Panc1 (cell line): ENCODE measurements at regions not wholly inside any gene's neighbourhood (a gene's known extent, or its start where the extent isn't known, plus 50 kb on each side); places are given as distances from the start of the nearest gene placed in this dataset.

Experiments used
- ATAC-seq: fragments of 200-7000 bp; cut with Tn5 transposase; 2 replicates; pipeline ENCODE4 v1.9.1; 2020; ENCODE audit warnings: mild to moderate bottlenecking, moderate library complexity
- BruUV-seq: library from RNA; stranded (reverse); fragments of 400-500 nt; replicated peaks from 2 replicates; lab custom pipeline; 2021; lab: Mats Ljungman, UMichigan
- CTCF ChIA-PET: fragments of 300-600 bp; sonication (Branson Sonifier 250); formaldehyde crosslinking; loops from one replicate; lab custom pipeline; 2022; ENCODE audit warnings: antibody characterized with exemption; lab: Charles Lee
- POLR2A ChIA-PET: fragments of 300-600 bp; sonication (Branson Sonifier 250); formaldehyde crosslinking; loops from one replicate; lab custom pipeline; 2022; ENCODE audit warnings: antibody characterized with exemption; lab: Charles Lee
- DNase-seq: peaks from one replicate; pipeline ENCODE4 v3.0.0-alpha.2; 2010; ENCODE audit warnings: low read depth, low spot score
- H3K27ac ChIP-seq: 2 replicates; pipeline ENCODE4 v1.5.1; 2011; ENCODE audit warnings: mild to moderate bottlenecking, low read length, inconsistent platforms
- H3K27me3 ChIP-seq: fragments of 200-500 bp; sonication (Bioruptor generic); 2 replicates; pipeline ENCODE4 v1.6.0; 2014; ENCODE audit warnings: low read length, inconsistent platforms; ENCODE audit not compliant: control insufficient read depth, insufficient read depth
- H3K36me3 ChIP-seq: fragments of 200-500 bp; sonication (Bioruptor generic); 2 replicates; pipeline ENCODE4 v1.5.1; 2014; ENCODE audit warnings: inconsistent platforms, mild to moderate bottlenecking, low read length, moderate library complexity; ENCODE audit not compliant: control insufficient read depth, insufficient read depth
- H3K4me1 ChIP-seq: 2 replicates; pipeline ENCODE4 v1.5.1; 2011; ENCODE audit warnings: inconsistent platforms, mild to moderate bottlenecking, low read length, moderate library complexity; ENCODE audit not compliant: control insufficient read depth, insufficient read depth
- H3K4me3 ChIP-seq, 2 experiments: 2 replicates each; pipeline ENCODE4 v1.5.1; 2011 to 2012; ENCODE audit warnings: low read depth in 2 of 2, low read length in 2 of 2, mild to moderate bottlenecking in 2 of 2, inconsistent platforms in 1 of 2, moderate library complexity in 1 of 2
- H3K9me3 ChIP-seq: fragments of 200-500 bp; sonication (Bioruptor generic); 2 replicates; pipeline ENCODE4 v1.5.1; 2014; ENCODE audit warnings: low read depth, mild to moderate bottlenecking, inconsistent platforms, low read length, moderate library complexity; ENCODE audit not compliant: control insufficient read depth, insufficient read depth
- POLR2AphosphoS5 ChIP-seq: IDR thresholded peaks from 2 replicates; pipeline ENCODE4 v1.6.1; 2012; ENCODE audit warnings: mild to moderate bottlenecking, low read depth, low read length, moderate library complexity
- SIN3A ChIP-seq: IDR thresholded peaks from 2 replicates; pipeline ENCODE4 v1.6.1; 2012; ENCODE audit warnings: low read depth, mild to moderate bottlenecking, low read length, moderate library complexity, borderline replicate concordance; ENCODE audit not compliant: insufficient read depth
- TCF7L2 ChIP-seq: IDR thresholded peaks from 2 replicates; pipeline ENCODE4 v1.6.1; 2011; ENCODE audit warnings: mild to moderate bottlenecking, low read depth, low read length, inconsistent platforms
- in situ Hi-C: cut with HindIII; loops from 2 replicates; pipeline ENCODE4 v1.10.0; 2016; ENCODE audit warnings: low sequenced_read_pairs, low pct_unique_long_range_greater_than_20kb
- intact Hi-C: fragments of 100-400 bp; cut with micrococcal nuclease; formaldehyde crosslinking; loops from one replicate; pipeline ENCODE4 v1.10.0; 2022; ENCODE audit not compliant: unreplicated experiment
- TF ChIP-seq, protein P1 (sequence below): fragments of 450-650 bp; IDR thresholded peaks from 2 replicates; pipeline ENCODE4 v1.5.1; 2017; ENCODE audit warnings: mild to moderate bottlenecking
- TF ChIP-seq, protein P2 (sequence below), 2 experiments: IDR thresholded peaks; 2 replicates each; pipeline ENCODE4 v1.6.1; 2011 to 2012; ENCODE audit warnings: low read depth in 2 of 2, control low read depth in 1 of 2, low read length in 1 of 2, mild to moderate bottlenecking in 1 of 2, moderate library complexity in 1 of 2; ENCODE audit not compliant: insufficient read depth in 1 of 2

DNA sequence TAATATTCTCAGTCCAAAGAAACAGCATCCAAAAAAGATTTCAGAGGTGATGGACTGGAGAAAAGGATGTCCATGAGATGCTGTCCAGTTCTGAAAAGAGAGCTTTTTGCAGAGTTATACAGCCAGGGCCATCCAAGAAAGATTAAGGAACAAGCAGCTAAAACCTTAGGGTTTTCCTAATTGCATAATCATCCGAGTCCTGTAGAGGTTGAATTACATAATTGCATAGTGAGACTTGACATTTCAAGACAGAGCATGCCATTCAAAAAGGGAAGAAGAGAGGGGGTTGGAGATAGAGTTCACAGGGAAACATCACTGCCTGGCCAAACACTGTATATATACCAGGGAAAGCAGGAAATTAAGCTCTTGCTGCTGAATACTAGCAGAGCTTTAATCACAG is 1729.2 kb upstream of the WWC1 start:
- Histone ChIP-seq H3K4me1 (no peaks in the 10 kb centered on the region), H3K27me3 (no peaks in the 10 kb centered on the region; the same call in 1 of the 2 replicates), H3K4me3 (no peak overlapping the region), H3K36me3 (no peaks in the 10 kb centered on the region), H3K27ac (no peak overlapping the region), H3K9me3 (no peaks in the 10 kb centered on the region)
- BruUV-seq, result no TSS peak
- TF ChIP-seq TCF7L2 (no peak), SIN3A (no peak), POLR2AphosphoS5 (no peak)
- TF ChIP-seq, protein P1, sequence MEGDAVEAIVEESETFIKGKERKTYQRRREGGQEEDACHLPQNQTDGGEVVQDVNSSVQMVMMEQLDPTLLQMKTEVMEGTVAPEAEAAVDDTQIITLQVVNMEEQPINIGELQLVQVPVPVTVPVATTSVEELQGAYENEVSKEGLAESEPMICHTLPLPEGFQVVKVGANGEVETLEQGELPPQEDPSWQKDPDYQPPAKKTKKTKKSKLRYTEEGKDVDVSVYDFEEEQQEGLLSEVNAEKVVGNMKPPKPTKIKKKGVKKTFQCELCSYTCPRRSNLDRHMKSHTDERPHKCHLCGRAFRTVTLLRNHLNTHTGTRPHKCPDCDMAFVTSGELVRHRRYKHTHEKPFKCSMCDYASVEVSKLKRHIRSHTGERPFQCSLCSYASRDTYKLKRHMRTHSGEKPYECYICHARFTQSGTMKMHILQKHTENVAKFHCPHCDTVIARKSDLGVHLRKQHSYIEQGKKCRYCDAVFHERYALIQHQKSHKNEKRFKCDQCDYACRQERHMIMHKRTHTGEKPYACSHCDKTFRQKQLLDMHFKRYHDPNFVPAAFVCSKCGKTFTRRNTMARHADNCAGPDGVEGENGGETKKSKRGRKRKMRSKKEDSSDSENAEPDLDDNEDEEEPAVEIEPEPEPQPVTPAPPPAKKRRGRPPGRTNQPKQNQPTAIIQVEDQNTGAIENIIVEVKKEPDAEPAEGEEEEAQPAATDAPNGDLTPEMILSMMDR, result no peak
- TF ChIP-seq, protein P2, sequence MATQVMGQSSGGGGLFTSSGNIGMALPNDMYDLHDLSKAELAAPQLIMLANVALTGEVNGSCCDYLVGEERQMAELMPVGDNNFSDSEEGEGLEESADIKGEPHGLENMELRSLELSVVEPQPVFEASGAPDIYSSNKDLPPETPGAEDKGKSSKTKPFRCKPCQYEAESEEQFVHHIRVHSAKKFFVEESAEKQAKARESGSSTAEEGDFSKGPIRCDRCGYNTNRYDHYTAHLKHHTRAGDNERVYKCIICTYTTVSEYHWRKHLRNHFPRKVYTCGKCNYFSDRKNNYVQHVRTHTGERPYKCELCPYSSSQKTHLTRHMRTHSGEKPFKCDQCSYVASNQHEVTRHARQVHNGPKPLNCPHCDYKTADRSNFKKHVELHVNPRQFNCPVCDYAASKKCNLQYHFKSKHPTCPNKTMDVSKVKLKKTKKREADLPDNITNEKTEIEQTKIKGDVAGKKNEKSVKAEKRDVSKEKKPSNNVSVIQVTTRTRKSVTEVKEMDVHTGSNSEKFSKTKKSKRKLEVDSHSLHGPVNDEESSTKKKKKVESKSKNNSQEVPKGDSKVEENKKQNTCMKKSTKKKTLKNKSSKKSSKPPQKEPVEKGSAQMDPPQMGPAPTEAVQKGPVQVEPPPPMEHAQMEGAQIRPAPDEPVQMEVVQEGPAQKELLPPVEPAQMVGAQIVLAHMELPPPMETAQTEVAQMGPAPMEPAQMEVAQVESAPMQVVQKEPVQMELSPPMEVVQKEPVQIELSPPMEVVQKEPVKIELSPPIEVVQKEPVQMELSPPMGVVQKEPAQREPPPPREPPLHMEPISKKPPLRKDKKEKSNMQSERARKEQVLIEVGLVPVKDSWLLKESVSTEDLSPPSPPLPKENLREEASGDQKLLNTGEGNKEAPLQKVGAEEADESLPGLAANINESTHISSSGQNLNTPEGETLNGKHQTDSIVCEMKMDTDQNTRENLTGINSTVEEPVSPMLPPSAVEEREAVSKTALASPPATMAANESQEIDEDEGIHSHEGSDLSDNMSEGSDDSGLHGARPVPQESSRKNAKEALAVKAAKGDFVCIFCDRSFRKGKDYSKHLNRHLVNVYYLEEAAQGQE (IDR thresholded peaks at IDR 0.05; ENCODE audit: insufficient read depth in 1 of 2, low read depth in 2 of 2, low read length in 1 of 2), result no peak
- CTCF ChIA-PET, result interaction anchor here (0.6 kb wide), 1 partner anchor 64 kb away, joined by 4 read pairs; no protein-coding TSS in a partner anchor
- DNase-seq, result no peak
- ATAC-seq, result no peak
- intact Hi-C loops, result no loop called here
- in situ Hi-C loops, result no loop called here
- POLR2A ChIA-PET, result no interaction called here

DNA sequence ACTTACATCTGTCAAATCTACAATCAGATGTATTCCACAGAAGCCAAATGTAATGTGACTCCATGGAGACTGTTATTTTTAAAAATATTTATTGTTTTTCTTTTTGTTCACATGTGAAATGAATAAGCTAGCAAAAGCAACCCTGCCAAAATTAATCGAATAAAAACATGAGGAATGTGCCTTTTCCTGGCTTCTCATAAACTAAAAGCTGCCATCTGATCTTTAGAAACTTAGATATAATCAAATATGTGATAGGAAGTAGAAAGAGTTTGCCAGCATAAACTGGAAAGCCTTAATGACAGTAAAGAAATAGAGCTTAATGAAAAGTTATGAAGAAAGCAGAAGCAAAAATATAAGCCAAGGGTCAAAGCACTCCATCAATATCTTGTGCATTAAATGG is 1724.7 kb upstream of the WWC1 start:
- in situ Hi-C loops, result no loop called here
- Histone ChIP-seq H3K36me3 (no peaks in the 10 kb centered on the region), H3K27ac (no peak overlapping the region), H3K9me3 (no peaks in the 10 kb centered on the region), H3K4me3 (no peak overlapping the region), H3K27me3 (no peaks in the 10 kb centered on the region), H3K4me1 (no peaks in the 10 kb centered on the region)
- POLR2A ChIA-PET, result no interaction called here
- BruUV-seq, result no TSS peak
- TF ChIP-seq POLR2AphosphoS5 (no peak), TCF7L2 (no peak), SIN3A (no peak)
- TF ChIP-seq, protein P1, result no peak
- TF ChIP-seq, protein P2 (IDR thresholded peaks at IDR 0.05; ENCODE audit: insufficient read depth in 1 of 2, low read depth in 2 of 2, low read length in 1 of 2), result no peak
- CTCF ChIA-PET, result no interaction called here
- DNase-seq, result no peak
- ATAC-seq, result no peak
- intact Hi-C loops, result no loop called here
